ENCODE measurements at regions not wholly inside any gene's neighbourhood (a gene's known extent, or its start where the extent isn't known, plus 50 kb on each side); places are given as distances from the start of the nearest gene placed in this dataset.

DNA sequence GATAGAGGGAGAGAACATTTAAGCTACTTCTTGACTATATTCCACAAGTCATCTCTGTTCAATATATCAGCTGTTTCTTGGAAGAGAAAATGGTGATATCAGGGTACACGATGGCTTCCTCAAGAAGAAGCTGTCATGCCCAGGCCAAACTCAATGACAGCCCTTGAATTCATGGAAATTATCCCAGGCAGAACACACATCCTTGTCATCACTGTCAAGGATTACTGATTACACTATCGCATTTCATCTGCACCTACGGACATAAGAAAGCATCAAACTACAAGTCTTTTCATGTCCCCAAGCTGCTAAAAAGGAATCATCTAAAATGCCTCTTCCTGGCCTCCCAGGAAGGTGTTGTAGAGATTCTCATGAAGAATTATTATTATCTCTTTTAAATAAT is 165.2 kb upstream of the SLC7A11 start:
- TF ChIP-seq, protein P1, sequence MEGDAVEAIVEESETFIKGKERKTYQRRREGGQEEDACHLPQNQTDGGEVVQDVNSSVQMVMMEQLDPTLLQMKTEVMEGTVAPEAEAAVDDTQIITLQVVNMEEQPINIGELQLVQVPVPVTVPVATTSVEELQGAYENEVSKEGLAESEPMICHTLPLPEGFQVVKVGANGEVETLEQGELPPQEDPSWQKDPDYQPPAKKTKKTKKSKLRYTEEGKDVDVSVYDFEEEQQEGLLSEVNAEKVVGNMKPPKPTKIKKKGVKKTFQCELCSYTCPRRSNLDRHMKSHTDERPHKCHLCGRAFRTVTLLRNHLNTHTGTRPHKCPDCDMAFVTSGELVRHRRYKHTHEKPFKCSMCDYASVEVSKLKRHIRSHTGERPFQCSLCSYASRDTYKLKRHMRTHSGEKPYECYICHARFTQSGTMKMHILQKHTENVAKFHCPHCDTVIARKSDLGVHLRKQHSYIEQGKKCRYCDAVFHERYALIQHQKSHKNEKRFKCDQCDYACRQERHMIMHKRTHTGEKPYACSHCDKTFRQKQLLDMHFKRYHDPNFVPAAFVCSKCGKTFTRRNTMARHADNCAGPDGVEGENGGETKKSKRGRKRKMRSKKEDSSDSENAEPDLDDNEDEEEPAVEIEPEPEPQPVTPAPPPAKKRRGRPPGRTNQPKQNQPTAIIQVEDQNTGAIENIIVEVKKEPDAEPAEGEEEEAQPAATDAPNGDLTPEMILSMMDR (IDR thresholded peaks at IDR 0.05; ENCODE audit: low read length) = no peak
- TF ChIP-seq EZH2 (optimal IDR thresholded peaks at IDR 0.05; ENCODE audit: low read depth, low read length) = no peak
